Left lobe of liver (tissue), 2 donors: ENCODE measurements at regions not wholly inside any gene's neighbourhood (a gene's known extent, or its start where the extent isn't known, plus 50 kb on each side); places are given as distances from the start of the nearest gene placed in this dataset.

Experiments
- ATAC-seq: fragments of 200-7000 bp; cut with Tn5 transposase; one replicate; pipeline ENCODE4 v1.9.1; 2020; ENCODE audit warnings: mild to moderate bottlenecking, moderate library complexity
- DNase-seq: peaks from one replicate; pipeline ENCODE4 v3.0.0-alpha.2; 2020; ENCODE audit warnings: low spot score
- donor health status: DM: no; HTN: no; CAD: no; lungs with moderate emphysema.
- donor health status: DM: no; HTN: yes; CAD: no.

DNA sequence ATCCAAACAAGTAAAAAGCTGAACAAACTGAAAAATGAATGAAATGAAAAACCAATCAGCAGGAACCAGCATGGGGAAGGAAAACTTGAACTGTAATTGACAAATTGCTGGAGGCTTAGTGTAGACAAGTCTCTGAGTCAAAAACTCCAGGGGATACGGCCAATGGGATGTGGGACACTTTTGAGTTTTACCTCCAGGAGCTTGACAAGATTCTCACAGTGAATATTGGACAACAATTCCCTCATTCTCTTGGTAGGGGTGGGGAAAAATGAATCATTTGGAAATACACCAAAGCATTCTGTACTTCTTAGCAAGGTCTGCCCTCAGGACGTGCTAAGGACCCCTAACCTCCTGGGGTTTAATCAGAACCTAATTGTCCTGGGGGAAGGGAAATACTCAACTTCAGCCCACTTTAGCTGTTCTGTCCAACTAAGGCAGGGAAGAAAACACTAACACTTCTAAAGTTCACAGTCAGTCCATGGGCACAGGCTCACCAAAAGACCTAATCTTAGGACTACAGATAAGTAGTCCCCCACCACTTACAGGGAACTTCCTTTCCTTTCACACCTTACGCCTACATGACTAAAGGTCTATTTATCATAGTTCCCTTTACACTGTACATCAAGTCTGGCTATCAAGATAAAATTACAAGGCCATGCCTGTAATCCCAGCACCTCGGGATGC, 60.7 kb upstream of the CDC42BPA start:
- DNase-seq (no peak), ATAC-seq (no peak)

DNA sequence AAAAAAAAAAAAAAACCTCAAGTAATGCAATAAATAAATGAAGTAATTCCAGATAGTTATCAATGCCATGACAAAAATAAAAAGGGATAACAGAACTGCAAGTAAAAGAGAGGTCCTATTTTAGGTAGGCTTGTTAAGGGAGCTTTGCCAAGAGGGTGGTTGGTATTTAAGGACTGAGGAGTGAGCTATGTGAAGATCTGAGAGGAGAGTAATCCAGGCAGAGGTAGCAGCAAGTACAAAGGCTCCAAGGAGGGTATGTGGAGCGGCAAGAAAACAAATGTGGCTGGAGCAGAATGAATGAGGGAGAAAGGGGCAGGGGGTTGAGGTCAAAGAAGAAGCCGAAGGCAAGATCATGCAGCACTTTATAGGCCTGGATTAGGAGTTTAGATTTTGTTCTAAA, 59.9 kb upstream of the CDC42BPA start:
- ATAC-seq (no peak), DNase-seq (no peak)

DNA sequence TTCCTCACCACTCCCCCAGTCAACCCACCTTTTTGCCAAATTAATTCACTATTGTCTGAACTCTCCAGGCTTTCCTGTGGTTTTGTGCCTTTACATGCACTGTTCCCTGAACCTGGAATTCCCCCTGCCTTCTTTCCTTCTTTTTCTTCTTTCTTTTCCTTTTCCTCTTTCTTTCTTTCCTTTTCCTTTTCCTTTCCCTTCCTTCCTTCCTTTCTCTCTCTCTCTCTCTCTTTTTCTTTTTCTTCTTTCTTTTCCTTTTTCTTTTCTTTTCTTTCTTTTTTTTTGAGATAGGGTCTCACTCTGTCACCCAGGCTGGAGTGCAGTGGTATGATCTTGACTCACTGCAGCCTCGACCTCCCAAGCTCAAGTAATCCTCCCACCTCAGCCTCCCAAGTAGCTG, 56.6 kb upstream of the CDC42BPA start:
- DNase-seq = no peak
- ATAC-seq = no peak

DNA sequence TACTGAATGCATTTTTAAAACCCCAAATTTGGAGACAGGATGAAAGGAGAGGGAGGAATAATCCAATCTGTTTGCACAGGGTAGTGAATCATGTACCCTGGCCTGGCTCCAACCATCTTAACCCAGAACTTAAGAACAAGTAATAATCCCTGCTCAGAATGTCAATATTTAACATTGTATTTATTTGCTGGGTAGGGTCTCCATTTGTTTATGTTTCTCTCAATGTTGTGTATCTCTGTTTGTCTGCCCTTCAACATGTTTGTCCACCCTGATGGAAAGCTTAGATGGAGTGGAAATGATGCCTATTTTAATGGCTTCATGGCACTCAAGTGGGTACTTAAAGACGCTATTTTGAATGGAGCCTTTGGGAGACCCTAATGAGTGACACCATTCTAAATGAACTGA, 54.4 kb upstream of the CDC42BPA start:
- DNase-seq = no peak
- no peak for ATAC-seq

DNA sequence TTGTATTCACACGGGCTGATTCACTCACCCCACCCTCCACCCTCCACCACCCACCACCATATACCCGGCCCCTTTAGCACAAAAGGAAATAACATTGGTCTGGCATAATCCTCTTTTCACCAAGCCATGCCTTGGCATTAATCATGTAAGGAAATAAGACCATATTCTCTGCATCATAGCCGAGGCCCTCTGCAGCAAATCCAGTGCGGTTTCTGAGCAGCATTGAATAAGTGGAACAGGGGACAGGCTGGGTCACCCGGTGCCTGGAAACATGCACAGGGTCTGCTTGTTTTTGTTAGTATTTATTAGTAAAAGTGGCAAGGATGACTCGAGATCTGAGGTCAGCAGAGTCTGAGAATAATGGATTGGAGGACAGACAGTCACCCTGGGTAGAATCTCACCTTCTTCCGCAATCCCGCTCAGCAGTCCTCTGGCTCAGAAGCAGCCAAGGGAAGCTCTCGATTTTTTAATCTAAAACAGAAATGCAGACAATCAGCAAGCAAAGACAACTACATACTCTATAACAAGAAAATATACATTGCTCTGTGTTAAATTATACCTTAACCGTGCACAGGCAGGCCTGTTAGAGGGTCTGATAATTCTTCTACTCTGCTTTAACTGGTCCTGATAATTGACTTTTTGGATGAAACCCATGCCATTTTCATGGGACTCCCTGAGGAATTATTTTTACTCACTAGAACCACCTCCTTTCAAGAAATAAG, 52.4 kb upstream of the CDC42BPA start:
- no peak for ATAC-seq
- DNase-seq = no peak

DNA sequence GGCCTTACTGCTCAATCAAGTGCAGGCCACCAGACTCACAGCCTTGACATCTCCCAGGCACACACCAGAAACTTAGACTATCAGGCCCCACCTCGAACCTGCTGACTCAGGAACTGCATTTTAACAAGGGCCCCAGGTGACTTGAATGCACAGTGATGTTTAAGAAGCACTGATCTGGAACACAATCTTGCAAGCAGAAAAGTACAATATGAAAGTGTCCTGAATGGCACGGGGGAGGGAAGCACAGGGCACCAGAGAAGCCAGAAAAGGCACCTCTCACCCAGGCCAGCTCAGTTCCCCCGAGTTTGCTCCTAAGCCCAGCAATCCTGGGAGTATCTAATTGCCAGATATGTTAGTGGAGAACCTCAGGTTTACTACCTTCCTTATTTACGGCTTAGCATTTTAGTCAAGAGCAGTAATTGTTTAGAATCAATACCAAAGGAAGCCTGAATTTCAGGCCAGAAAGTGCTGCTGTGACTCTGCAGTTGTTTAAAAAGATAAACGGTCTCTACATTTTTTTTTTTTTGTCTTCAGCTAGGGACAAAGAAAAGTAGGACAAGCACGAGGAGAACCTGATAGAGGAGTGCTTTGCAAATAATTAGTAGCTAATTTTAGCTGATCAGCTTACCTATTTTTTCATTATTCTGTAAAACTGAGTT, 50.9 kb upstream of the CDC42BPA start:
- no peak for DNase-seq
- ATAC-seq = no peak
